Naive thymus-derived CD4-positive, alpha-beta T cell (primary cell): ENCODE measurements at regions not wholly inside any gene's neighbourhood (a gene's known extent, or its start where the extent isn't known, plus 50 kb on each side); places are given as distances from the start of the nearest gene placed in this dataset.

ENCODE experiments used
- ATAC-seq: fragments of 150-1000 bp; cut with Tn5 transposase; 2 replicates; pipeline ENCODE4 v1.10.0; 2021; ENCODE audit warnings: mild to moderate bottlenecking, moderate library complexity
- CTCF ChIA-PET: fragments of 350-600 bp; sonication (Branson Sonifier 250); formaldehyde crosslinking; loops from one replicate; lab custom pipeline; 2021; ENCODE audit warnings: antibody characterized with exemption; lab: Charles Lee
- POLR2A ChIA-PET: fragments of 350-600 bp; sonication (Branson Sonifier 250); formaldehyde crosslinking; loops from one replicate; lab custom pipeline; 2021; ENCODE audit warnings: antibody characterized with exemption, inconsistent platforms; lab: Charles Lee
- DNase-seq, 9 donors: peaks; one replicate each; pipeline versions ENCODE4 v3.0.0 to v3.0.0-alpha.2; 2020 to 2022; ENCODE audit warnings: mixed read lengths in 1 of 9
- H3K27ac ChIP-seq: one replicate; pipeline ENCODE4 v1.7.0; 2013; ENCODE audit warnings: mild to moderate bottlenecking, low read depth, low read length, moderate library complexity
- H3K27me3 ChIP-seq, 2 donors: one replicate each; pipeline ENCODE4 v1.7.0; 2013; ENCODE audit warnings: low read length in 2 of 2, mild to moderate bottlenecking in 2 of 2, moderate library complexity in 2 of 2; ENCODE audit not compliant: control insufficient read depth in 2 of 2, insufficient read depth in 2 of 2
- H3K36me3 ChIP-seq, 3 experiments: 1 replicate in 2 of 3; 2 replicates in 1 of 3; pipeline ENCODE4 v1.7.0; 2013; ENCODE audit warnings: low read length in 3 of 3, mild to moderate bottlenecking in 3 of 3, moderate library complexity in 1 of 3; ENCODE audit not compliant: insufficient read depth in 3 of 3, control insufficient read depth in 2 of 3
- H3K4me1 ChIP-seq, 2 donors: one replicate each; pipeline ENCODE4 v1.7.0; 2013; ENCODE audit warnings: low read length in 2 of 2, mild to moderate bottlenecking in 2 of 2, moderate library complexity in 1 of 2; ENCODE audit not compliant: control insufficient read depth in 2 of 2, insufficient read depth in 2 of 2
- H3K4me3 ChIP-seq: 2 replicates; pipeline ENCODE4 v1.7.0; 2013; ENCODE audit warnings: mild to moderate bottlenecking, low read length
- H3K9me3 ChIP-seq, 3 experiments: 1 replicate in 2 of 3; 2 replicates in 1 of 3; pipeline ENCODE4 v1.7.0; 2013; ENCODE audit warnings: low read length in 3 of 3; ENCODE audit not compliant: control insufficient read depth in 2 of 3
- H3K27ac Mint-ChIP-seq, 9 donors: one replicate each; pipeline ENCODE4 v1.8.0; 2020 to 2022; ENCODE audit warnings: mixed read lengths in 9 of 9, mild to moderate bottlenecking in 8 of 9, moderate library complexity in 5 of 9, inconsistent platforms in 2 of 9
- H3K27me3 Mint-ChIP-seq, 5 donors: one replicate each; pipeline ENCODE4 v1.8.0; 2021 to 2022; ENCODE audit warnings: mixed read lengths in 5 of 5, mild to moderate bottlenecking in 1 of 5
- H3K36me3 Mint-ChIP-seq, 5 donors: one replicate each; pipeline ENCODE4 v1.8.0; 2020 to 2022; ENCODE audit warnings: mixed read lengths in 5 of 5, mild to moderate bottlenecking in 3 of 5, inconsistent platforms in 1 of 5
- H3K4me1 Mint-ChIP-seq, 7 donors: one replicate each; pipeline ENCODE4 v1.8.0; 2020 to 2022; ENCODE audit warnings: mixed read lengths in 7 of 7, mild to moderate bottlenecking in 3 of 7, inconsistent platforms in 1 of 7
- H3K4me3 Mint-ChIP-seq, 10 donors: one replicate each; pipeline ENCODE4 v1.8.0; 2020 to 2022; ENCODE audit warnings: mild to moderate bottlenecking in 10 of 10, mixed read lengths in 10 of 10, moderate library complexity in 6 of 10, inconsistent platforms in 2 of 10
- H3K9me3 Mint-ChIP-seq, 11 donors: one replicate each; pipeline ENCODE4 v1.8.0; 2020 to 2022; ENCODE audit warnings: mixed read lengths in 11 of 11, mild to moderate bottlenecking in 4 of 11, inconsistent platforms in 1 of 11, moderate library complexity in 1 of 11
- intact Hi-C, 2 donors: fragments of 100-400 bp; cut with micrococcal nuclease; formaldehyde crosslinking; loops; one replicate each; pipeline ENCODE4 v1.15.1; 2023

GRCh38 chr1:18552631-18553030, 71.9 kb downstream of the KLHDC7A start:
- Mint-ChIP-seq H3K4me3 (no peak overlapping the region), H3K9me3 (peaks cover 0 to 4% (median 0%) of the 10 kb centered on the region in 11 donors), H3K27ac (peak overlapping the region in 1 of 9 donors; percentile 80), H3K4me1 (peaks cover under 1 to 9% (median 4%) of the 10 kb centered on the region in 7 donors), H3K36me3 (no peaks in the 10 kb centered on the region), H3K27me3 (peaks cover 7 to 60% (median 41%) of the 10 kb centered on the region in 5 donors)
- POLR2A ChIA-PET: no interaction called here
- no peaks in the 10 kb centered on the region for H3K27me3 ChIP-seq
- H3K36me3 ChIP-seq: no peaks in the 10 kb centered on the region
- no peaks in the 10 kb centered on the region for H3K4me1 ChIP-seq
- CTCF ChIA-PET: no interaction called here
- no peak overlapping the region for H3K27ac ChIP-seq
- H3K9me3 ChIP-seq: no peaks in the 10 kb centered on the region
- ATAC-seq (no peak), DNase-seq (no peak)
- intact Hi-C loops: no loop called here
- H3K4me3 ChIP-seq: no peak overlapping the region

GRCh38 chr1:18553388-18553787, 72.7 kb downstream of the KLHDC7A start:
- ChIA-PET CTCF (no interaction called here), POLR2A (no interaction called here)
- no peaks in the 10 kb centered on the region for H3K9me3 ChIP-seq

GRCh38 chr1:18554099-18554498, 73.4 kb downstream of the KLHDC7A start:
- Histone ChIP-seq H3K9me3 (no peaks in the 10 kb centered on the region), H3K36me3 (no peaks in the 10 kb centered on the region), H3K4me1 (no peaks in the 10 kb centered on the region), H3K4me3 (no peak overlapping the region), H3K27me3 (no peaks in the 10 kb centered on the region), H3K27ac (no peak overlapping the region)
- H3K27me3 Mint-ChIP-seq: peaks cover 20 to 65% (median 52%) of the 10 kb centered on the region in 5 donors
- POLR2A ChIA-PET: no interaction called here
- CTCF ChIA-PET: interaction anchor here (0.6 kb wide), 1 partner anchor 35 kb away, joined by 3 read pairs; no protein-coding TSS in a partner anchor
- H3K9me3 Mint-ChIP-seq: peaks cover 0 to 4% (median 0%) of the 10 kb centered on the region in 11 donors
- no peak for DNase-seq
- H3K4me3 Mint-ChIP-seq: no peak overlapping the region
- no peak overlapping the region for H3K27ac Mint-ChIP-seq
- no peaks in the 10 kb centered on the region for H3K36me3 Mint-ChIP-seq
- peaks cover 8 to 18% (median 12%) of the 10 kb centered on the region in 7 donors for H3K4me1 Mint-ChIP-seq
- intact Hi-C loops: no loop called here
- no peak for ATAC-seq

More at GRCh38 chr1:18553388-18553787, 72.7 kb downstream of the KLHDC7A start:
- Histone ChIP-seq H3K27ac (no peak overlapping the region), H3K4me3 (no peak overlapping the region), H3K27me3 (no peaks in the 10 kb centered on the region), H3K4me1 (no peaks in the 10 kb centered on the region), H3K36me3 (no peaks in the 10 kb centered on the region)
- peak overlapping the region in 1 of 10 donors; percentile 38 for H3K4me3 Mint-ChIP-seq
- H3K9me3 Mint-ChIP-seq: peaks cover 0 to 4% (median 0%) of the 10 kb centered on the region in 11 donors
- peaks cover 8 to 16% (median 11%) of the 10 kb centered on the region in 7 donors for H3K4me1 Mint-ChIP-seq
- intact Hi-C loops: no loop called here
- DNase-seq (no peak), ATAC-seq (no peak)
- H3K27me3 Mint-ChIP-seq: peaks cover 15 to 65% (median 46%) of the 10 kb centered on the region in 5 donors
- H3K36me3 Mint-ChIP-seq: no peaks in the 10 kb centered on the region
- H3K27ac Mint-ChIP-seq: peak overlapping the region in 1 of 9 donors; percentile 27

GRCh38 chr1:18554597-18554996, 73.9 kb downstream of the KLHDC7A start:
- Mint-ChIP-seq H3K27me3 (peaks cover 25 to 64% (median 57%) of the 10 kb centered on the region in 5 donors), H3K27ac (no peak overlapping the region), H3K36me3 (no peaks in the 10 kb centered on the region), H3K9me3 (peaks cover 0 to 4% (median 0%) of the 10 kb centered on the region in 11 donors), H3K4me1 (peaks cover 8 to 19% (median 12%) of the 10 kb centered on the region in 7 donors), H3K4me3 (no peak overlapping the region)
- CTCF ChIA-PET: interaction anchor here (0.6 kb wide), 1 partner anchor 34 kb away, joined by 3 read pairs; no protein-coding TSS in a partner anchor
- DNase-seq (no peak), ATAC-seq (no peak)
- Histone ChIP-seq H3K27ac (no peak overlapping the region), H3K4me3 (no peak overlapping the region), H3K9me3 (no peaks in the 10 kb centered on the region), H3K36me3 (no peaks in the 10 kb centered on the region), H3K27me3 (no peaks in the 10 kb centered on the region), H3K4me1 (no peaks in the 10 kb centered on the region)
- POLR2A ChIA-PET: no interaction called here
- intact Hi-C loops: no loop called here

DNA sequence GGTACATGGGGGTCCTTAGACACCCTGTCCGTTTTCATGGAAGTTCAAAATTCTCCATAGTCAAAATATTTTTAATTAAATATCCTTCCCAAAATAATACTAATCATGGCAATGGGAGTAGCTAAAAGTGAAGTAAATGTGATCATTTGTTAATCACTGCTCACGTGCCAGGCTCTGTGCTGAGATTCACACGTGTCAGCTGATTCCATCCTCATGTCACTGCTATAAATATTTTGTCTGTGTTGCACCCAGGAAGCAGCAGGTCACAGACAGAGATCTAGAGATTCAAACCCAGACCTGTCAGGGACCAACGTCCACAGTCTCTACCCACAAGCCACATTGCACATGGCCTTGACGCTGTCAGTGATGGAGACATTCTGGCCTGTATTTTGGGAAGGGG, 74.3 kb downstream of the KLHDC7A start:
- ChIA-PET POLR2A (no interaction called here), CTCF (no interaction called here)
- no peak overlapping the region for H3K4me3 ChIP-seq
- no peaks in the 10 kb centered on the region for H3K27me3 ChIP-seq
- no peaks in the 10 kb centered on the region for H3K9me3 ChIP-seq
- no peaks in the 10 kb centered on the region for H3K4me1 ChIP-seq
- no peak overlapping the region for H3K27ac ChIP-seq
- DNase-seq: no peak
- Mint-ChIP-seq H3K4me3 (no peak overlapping the region), H3K4me1 (peaks cover 8 to 19% (median 12%) of the 10 kb centered on the region in 7 donors), H3K36me3 (no peaks in the 10 kb centered on the region), H3K27me3 (peaks cover 30 to 64% (median 62%) of the 10 kb centered on the region in 5 donors), H3K9me3 (peaks cover 0 to 4% (median 0%) of the 10 kb centered on the region in 11 donors), H3K27ac (no peak overlapping the region)
- no peaks in the 10 kb centered on the region for H3K36me3 ChIP-seq
- ATAC-seq: no peak
- intact Hi-C loops: no loop called here

- H3K4me3 Mint-ChIP-seq: peak overlapping the region in 1 of 10 donors; percentile 7
- H3K36me3 Mint-ChIP-seq: no peaks in the 10 kb centered on the region
- H3K4me1 Mint-ChIP-seq: peaks cover 8 to 19% (median 12%) of the 10 kb centered on the region in 7 donors
- Histone ChIP-seq H3K4me1 (no peaks in the 10 kb centered on the region), H3K9me3 (no peaks in the 10 kb centered on the region), H3K27me3 (no peaks in the 10 kb centered on the region), H3K27ac (no peak overlapping the region), H3K36me3 (no peaks in the 10 kb centered on the region), H3K4me3 (no peak overlapping the region)
- ChIA-PET POLR2A (no interaction called here), CTCF (no interaction called here)
- peaks cover 0 to 4% (median 0%) of the 10 kb centered on the region in 11 donors for H3K9me3 Mint-ChIP-seq
- DNase-seq: no peak
- H3K27me3 Mint-ChIP-seq: peaks cover 31 to 72% (median 59%) of the 10 kb centered on the region in 5 donors
- no peak overlapping the region for H3K27ac Mint-ChIP-seq
- intact Hi-C loops: no loop called here
- no peak for ATAC-seq
Measured at GRCh38 chr1:18556364-18556763, 74.3 kb upstream of the PAX7 start.
